Uterus (tissue), 2 donors: ENCODE measurements at regions not wholly inside any gene's neighbourhood (a gene's known extent, or its start where the extent isn't known, plus 50 kb on each side); places are given as distances from the start of the nearest gene placed in this dataset.

Source experiments
- CTCF ChIP-seq, 4 experiments: fragments of 200-600 bp in 2 of 4; fragments of 450-650 bp in 2 of 4; sonication (generic) in 2 of 4; IDR thresholded peaks; one replicate each; pipeline ENCODE4 v1.5.1; 2016 to 2019; ENCODE audit warnings: antibody characterized with exemption in 4 of 4, mild to moderate bottlenecking in 2 of 4, moderate library complexity in 1 of 4
- POLR2A ChIP-seq, 2 donors: fragments of 450-650 bp; IDR thresholded peaks; one replicate each; pipeline ENCODE4 v1.6.1; 2016; ENCODE audit warnings: antibody characterized with exemption in 2 of 2, mild to moderate bottlenecking in 1 of 2, moderate library complexity in 1 of 2

GRCh38 chr1:111054656-111055055 is 85.2 kb downstream of the DRAM2 start:
- TF ChIP-seq CTCF (IDR thresholded peaks at IDR 0.05) = no peak
- no peak for TF ChIP-seq POLR2A (IDR thresholded peaks at IDR 0.05)
